Epithelial cell of esophagus (primary cell): ENCODE measurements at regions not wholly inside any gene's neighbourhood (a gene's known extent, or its start where the extent isn't known, plus 50 kb on each side); places are given as distances from the start of the nearest gene placed in this dataset.

ENCODE experiments used
- DNase-seq: peaks from one replicate; pipeline ENCODE4 v3.0.0; 2010; ENCODE audit warnings: low read depth
- H3K4me3 ChIP-seq: 2 replicates; pipeline ENCODE4 v1.5.1; 2011; ENCODE audit warnings: mild to moderate bottlenecking, low read length, control low read depth
- TF ChIP-seq, protein P1 (sequence below): IDR thresholded peaks from 2 replicates; pipeline ENCODE4 v1.5.1; 2011; ENCODE audit warnings: low read depth, mild to moderate bottlenecking, low read length, control low read depth, inconsistent platforms; ENCODE audit not compliant: insufficient read depth; ENCODE audit errors: missing control alignments

- peak; percentile 55 for DNase-seq
- TF ChIP-seq, protein P1, sequence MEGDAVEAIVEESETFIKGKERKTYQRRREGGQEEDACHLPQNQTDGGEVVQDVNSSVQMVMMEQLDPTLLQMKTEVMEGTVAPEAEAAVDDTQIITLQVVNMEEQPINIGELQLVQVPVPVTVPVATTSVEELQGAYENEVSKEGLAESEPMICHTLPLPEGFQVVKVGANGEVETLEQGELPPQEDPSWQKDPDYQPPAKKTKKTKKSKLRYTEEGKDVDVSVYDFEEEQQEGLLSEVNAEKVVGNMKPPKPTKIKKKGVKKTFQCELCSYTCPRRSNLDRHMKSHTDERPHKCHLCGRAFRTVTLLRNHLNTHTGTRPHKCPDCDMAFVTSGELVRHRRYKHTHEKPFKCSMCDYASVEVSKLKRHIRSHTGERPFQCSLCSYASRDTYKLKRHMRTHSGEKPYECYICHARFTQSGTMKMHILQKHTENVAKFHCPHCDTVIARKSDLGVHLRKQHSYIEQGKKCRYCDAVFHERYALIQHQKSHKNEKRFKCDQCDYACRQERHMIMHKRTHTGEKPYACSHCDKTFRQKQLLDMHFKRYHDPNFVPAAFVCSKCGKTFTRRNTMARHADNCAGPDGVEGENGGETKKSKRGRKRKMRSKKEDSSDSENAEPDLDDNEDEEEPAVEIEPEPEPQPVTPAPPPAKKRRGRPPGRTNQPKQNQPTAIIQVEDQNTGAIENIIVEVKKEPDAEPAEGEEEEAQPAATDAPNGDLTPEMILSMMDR: no peak
- no peak overlapping the region for H3K4me3 ChIP-seq
Measured at GRCh38 chr15:36275656-36276055, 303.8 kb upstream of the CDIN1 start.

DNA sequence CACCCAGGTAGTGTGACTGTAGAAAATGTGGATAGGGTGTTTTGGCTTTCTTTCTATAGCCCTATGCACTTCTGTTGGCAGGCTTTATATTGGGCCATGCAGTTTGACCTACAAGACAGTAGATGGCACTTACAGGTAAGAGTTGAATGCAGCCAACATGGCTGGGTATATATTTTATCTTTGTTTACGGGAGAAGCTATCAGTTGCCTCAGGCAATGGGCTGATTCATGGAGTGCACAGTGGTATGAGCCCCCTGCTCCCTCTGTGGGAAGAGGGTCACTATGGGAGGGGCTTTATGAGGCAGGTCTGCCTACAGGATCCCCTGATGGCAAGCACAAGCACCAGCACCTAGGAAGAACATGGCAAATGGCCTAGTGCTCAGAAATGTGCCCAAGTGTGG is 301.2 kb upstream of the CDIN1 start:
- DNase-seq: peak; percentile 19
- no peak overlapping the region for H3K4me3 ChIP-seq
- TF ChIP-seq, protein P1: peak; percentile 12

GRCh38 chr15:36282821-36283220 is 296.6 kb upstream of the CDIN1 start:
- DNase-seq: no peak
- TF ChIP-seq, protein P1: no peak
- H3K4me3 ChIP-seq: no peak overlapping the region

- TF ChIP-seq, protein P1: no peak
- no peak for DNase-seq
- H3K4me3 ChIP-seq: no peak overlapping the region
Measured at GRCh38 chr15:36284911-36285310, 294.5 kb upstream of the CDIN1 start.

GRCh38 chr15:36291501-36291900 is 287.9 kb upstream of the CDIN1 start:
- H3K4me3 ChIP-seq: no peak overlapping the region
- DNase-seq: no peak
- TF ChIP-seq, protein P1: no peak

DNA sequence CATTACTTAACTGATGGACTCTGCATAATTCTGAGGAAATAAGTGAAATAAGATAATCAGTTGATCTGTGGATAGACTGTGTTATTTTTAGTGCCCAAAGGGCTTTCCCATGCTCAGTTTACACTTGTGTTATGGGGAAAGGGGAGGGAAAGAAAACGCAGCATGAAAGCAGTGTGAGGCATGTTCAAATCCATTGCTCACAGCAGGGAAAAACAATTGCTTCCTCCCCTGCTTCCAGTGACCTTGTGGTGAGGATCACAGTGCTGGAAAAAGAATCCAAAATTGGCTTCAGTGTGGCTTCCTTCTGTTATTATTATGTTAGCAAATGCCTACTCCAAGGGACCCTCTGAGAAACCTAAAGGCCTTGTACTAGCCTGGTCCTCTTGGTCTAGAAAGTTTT is 285.1 kb upstream of the CDIN1 start:
- H3K4me3 ChIP-seq: no peak overlapping the region
- no peak for DNase-seq
- TF ChIP-seq, protein P1: no peak

GRCh38 chr15:36301947-36302346 is 277.5 kb upstream of the CDIN1 start:
- no peak for DNase-seq
- no peak overlapping the region for H3K4me3 ChIP-seq
- TF ChIP-seq, protein P1: no peak
